Osteoblast (primary cell): ENCODE measurements at regions not wholly inside any gene's neighbourhood (a gene's known extent, or its start where the extent isn't known, plus 50 kb on each side); places are given as distances from the start of the nearest gene placed in this dataset.
"Not testable (repeated sequence)": the region's sequence is repeated elsewhere in the genome, so short reads cannot be mapped to it uniquely, and the experiment has no call there.

ENCODE experiments used
- DNase-seq: peaks from one replicate; pipeline ENCODE4 v3.0.0; 2011; ENCODE audit warnings: low spot score, mixed read lengths; ENCODE audit not compliant: insufficient read length; ENCODE audit errors: missing footprints
- H2AFZ ChIP-seq: 2 replicates; pipeline ENCODE4 v1.6.0; 2011; ENCODE audit warnings: mild to moderate bottlenecking, low read length
- H3K27ac ChIP-seq: 2 replicates; pipeline ENCODE4 v1.5.1; 2011; ENCODE audit warnings: mild to moderate bottlenecking, low read depth, low read length, moderate library complexity
- H3K27me3 ChIP-seq: 2 replicates; pipeline ENCODE4 v1.6.0; 2012; ENCODE audit warnings: mild to moderate bottlenecking, control low read depth, inconsistent platforms, low read length, moderate library complexity; ENCODE audit not compliant: insufficient read depth
- H3K36me3 ChIP-seq: 2 replicates; pipeline ENCODE4 v1.5.1; 2011; ENCODE audit warnings: mild to moderate bottlenecking, low read length, control low read depth, moderate library complexity; ENCODE audit not compliant: insufficient read depth
- H3K4me1 ChIP-seq: 2 replicates; pipeline ENCODE4 v1.5.1; 2011; ENCODE audit warnings: mild to moderate bottlenecking, low read length, control low read depth, moderate library complexity; ENCODE audit not compliant: insufficient read depth
- H3K4me2 ChIP-seq: 2 replicates; pipeline ENCODE4 v1.6.0; 2011; ENCODE audit warnings: mild to moderate bottlenecking, low read length; ENCODE audit not compliant: insufficient read depth
- H3K4me3 ChIP-seq: fragments of 200-600 bp; sonication (generic); 3 replicates; pipeline ENCODE4 v1.5.1; 2012; ENCODE audit warnings: mild to moderate bottlenecking, low read length, inconsistent platforms; ENCODE audit not compliant: insufficient read depth
- H3K79me2 ChIP-seq: 2 replicates; pipeline ENCODE4 v1.6.0; 2012; ENCODE audit warnings: mild to moderate bottlenecking, low read length, control low read depth, inconsistent platforms; ENCODE audit not compliant: insufficient read depth
- H3K9me3 ChIP-seq: 2 replicates; pipeline ENCODE4 v1.5.1; 2011; ENCODE audit warnings: low read depth, low read length, control low read depth
- H4K20me1 ChIP-seq: 2 replicates; pipeline ENCODE4 v1.6.0; 2012; ENCODE audit warnings: mild to moderate bottlenecking, low read length, control low read depth; ENCODE audit not compliant: insufficient read depth
- TF ChIP-seq, protein P1 (sequence below): IDR thresholded peaks from 2 replicates; pipeline ENCODE4 v1.5.1; 2011; ENCODE audit warnings: mild to moderate bottlenecking, low read depth, low read length, moderate library complexity; ENCODE audit errors: extremely low read depth

DNA sequence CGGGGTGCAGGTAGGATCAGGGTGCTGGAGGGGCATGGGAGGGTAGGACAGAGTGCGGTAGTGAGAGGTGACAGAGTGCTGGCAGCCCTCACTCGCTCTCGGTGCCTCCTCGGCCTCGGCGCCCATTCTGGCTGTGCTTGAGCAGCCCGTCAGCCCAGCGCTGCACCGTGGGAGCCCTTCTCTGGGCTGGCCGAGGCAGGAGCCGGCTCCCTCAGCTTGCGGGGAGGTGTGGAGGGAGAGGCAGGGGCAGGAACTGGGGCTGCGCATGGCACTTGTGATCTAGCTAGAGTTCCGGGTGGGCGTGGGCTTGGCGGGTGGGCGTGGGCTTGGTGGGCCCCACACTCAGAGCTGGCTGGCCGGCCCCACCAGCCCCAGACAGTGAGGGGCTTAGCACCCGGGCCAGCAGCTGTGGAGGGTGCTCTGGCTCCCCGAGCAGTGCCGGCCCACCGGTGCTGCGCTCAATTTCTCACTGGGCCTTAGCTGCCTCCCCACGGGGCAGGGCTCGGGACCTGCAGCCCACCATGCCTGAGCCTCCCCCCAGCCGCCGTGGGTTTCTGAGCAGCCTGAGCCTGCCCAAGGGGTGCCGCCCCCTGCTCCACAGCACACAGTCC is 112.8 kb upstream of the DUSP22 start:
- Histone ChIP-seq H3K79me2 (no peaks in the 10 kb centered on the region), H3K27me3 (no peaks in the 10 kb centered on the region), H2AFZ (no peak overlapping the region), H3K4me1 (no peaks in the 10 kb centered on the region), H3K4me2 (no peak overlapping the region), H3K9me3 (no peaks in the 10 kb centered on the region), H3K4me3 (no peak overlapping the region), H3K36me3 (no peaks in the 10 kb centered on the region), H4K20me1 (no peaks in the 10 kb centered on the region), H3K27ac (no peak overlapping the region)
- no peak for DNase-seq
- TF ChIP-seq, protein P1, sequence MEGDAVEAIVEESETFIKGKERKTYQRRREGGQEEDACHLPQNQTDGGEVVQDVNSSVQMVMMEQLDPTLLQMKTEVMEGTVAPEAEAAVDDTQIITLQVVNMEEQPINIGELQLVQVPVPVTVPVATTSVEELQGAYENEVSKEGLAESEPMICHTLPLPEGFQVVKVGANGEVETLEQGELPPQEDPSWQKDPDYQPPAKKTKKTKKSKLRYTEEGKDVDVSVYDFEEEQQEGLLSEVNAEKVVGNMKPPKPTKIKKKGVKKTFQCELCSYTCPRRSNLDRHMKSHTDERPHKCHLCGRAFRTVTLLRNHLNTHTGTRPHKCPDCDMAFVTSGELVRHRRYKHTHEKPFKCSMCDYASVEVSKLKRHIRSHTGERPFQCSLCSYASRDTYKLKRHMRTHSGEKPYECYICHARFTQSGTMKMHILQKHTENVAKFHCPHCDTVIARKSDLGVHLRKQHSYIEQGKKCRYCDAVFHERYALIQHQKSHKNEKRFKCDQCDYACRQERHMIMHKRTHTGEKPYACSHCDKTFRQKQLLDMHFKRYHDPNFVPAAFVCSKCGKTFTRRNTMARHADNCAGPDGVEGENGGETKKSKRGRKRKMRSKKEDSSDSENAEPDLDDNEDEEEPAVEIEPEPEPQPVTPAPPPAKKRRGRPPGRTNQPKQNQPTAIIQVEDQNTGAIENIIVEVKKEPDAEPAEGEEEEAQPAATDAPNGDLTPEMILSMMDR = no peak

DNA sequence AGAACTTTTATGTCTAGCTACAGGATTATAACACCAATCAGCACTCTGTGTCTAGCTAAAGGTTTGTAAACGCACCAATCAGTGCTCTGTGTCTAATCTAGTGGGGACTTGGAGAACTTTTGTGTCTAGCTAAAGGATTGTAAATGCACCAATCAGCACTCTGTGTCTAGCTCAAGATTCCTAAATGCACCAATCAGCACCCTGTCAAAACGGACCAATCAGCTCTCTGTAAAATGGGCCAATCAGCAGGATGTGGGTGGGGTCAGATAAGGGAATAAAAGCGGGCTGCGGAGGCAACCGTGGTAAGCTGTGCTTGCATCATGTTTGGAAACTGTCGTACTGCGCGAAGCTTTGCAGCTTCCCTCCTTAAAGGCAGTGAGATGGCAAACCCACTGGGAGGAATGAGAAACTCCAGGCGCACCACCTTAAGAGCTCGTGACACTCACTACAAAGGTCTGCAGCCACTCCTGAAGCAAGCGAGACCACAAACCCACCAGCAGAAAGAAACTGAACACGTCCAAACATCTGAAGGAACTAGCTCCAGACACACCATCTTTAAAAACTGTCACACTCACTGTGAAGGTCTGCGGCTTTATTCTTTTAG is 112.1 kb upstream of the DUSP22 start:
- H3K27me3 ChIP-seq, H3K27ac ChIP-seq, H3K4me1 ChIP-seq, H3K36me3 ChIP-seq, H3K4me3 ChIP-seq, H3K9me3 ChIP-seq, H3K4me2 ChIP-seq, H3K79me2 ChIP-seq, H2AFZ ChIP-seq, DNase-seq, H4K20me1 ChIP-seq: not testable (repeated sequence)

DNA sequence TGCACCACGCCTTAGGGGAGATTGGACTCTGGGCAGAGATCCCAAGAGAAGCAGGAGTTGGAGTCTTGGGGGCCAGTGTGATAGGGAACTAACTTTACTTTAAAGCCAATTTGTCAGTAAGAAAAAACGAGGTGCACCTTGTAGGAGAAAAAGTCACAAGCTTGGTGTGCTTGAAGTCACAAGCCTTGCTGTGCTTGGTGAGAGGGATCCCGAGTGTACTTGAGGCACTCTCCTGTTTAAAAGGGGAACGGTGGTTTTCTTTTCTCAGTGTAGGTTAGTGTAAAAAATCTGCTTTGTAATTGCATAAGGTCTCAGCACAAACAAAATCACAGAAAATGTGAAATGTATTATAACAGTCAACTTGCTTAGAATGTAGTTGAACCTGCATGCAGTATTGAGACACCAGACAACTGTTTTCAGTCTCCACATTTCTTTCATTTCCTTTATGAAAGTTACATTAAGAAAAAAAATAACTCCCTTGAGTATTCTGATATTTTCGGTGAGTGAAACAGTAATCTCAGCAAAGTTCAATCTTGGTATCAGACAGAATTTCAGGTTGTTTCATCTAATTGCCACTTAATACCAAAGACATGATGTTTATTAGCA is 111.1 kb upstream of the DUSP22 start:
- H4K20me1 ChIP-seq = no peaks in the 10 kb centered on the region
- no peaks in the 10 kb centered on the region for H3K9me3 ChIP-seq
- no peak overlapping the region for H3K4me2 ChIP-seq
- TF ChIP-seq, protein P1 = no peak
- no peak overlapping the region for H3K27ac ChIP-seq
- no peaks in the 10 kb centered on the region for H3K79me2 ChIP-seq
- H3K4me1 ChIP-seq = no peaks in the 10 kb centered on the region
- no peaks in the 10 kb centered on the region for H3K36me3 ChIP-seq
- DNase-seq = no peak
- no peaks in the 10 kb centered on the region for H3K27me3 ChIP-seq
- H2AFZ ChIP-seq = no peak overlapping the region
- H3K4me3 ChIP-seq = no peak overlapping the region

DNA sequence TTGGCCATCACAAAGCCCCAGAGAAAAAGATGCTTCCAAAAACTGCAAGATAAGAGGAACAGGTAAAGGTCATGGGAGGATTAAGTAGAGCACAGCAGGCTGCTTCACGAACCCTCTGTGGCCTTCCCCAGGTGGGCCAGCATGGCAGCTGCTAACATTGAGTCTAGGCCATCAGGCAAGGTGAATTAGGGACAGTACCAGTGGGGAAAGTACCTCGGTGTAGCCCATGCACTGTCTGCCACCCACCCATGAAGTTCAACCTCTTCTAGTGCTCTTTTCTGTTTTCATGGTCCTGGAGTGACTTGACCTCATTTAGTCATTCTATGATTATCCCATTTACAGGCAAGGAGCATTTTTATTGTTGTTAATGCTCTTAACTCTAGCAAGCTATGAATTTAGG is 108.6 kb upstream of the DUSP22 start:
- no peaks in the 10 kb centered on the region for H3K4me1 ChIP-seq
- no peaks in the 10 kb centered on the region for H3K36me3 ChIP-seq
- H3K4me3 ChIP-seq = no peak overlapping the region
- H3K27me3 ChIP-seq = no peaks in the 10 kb centered on the region
- H3K9me3 ChIP-seq = no peaks in the 10 kb centered on the region
- TF ChIP-seq, protein P1 = no peak
- no peak for DNase-seq
- no peak overlapping the region for H3K27ac ChIP-seq
- no peak overlapping the region for H3K4me2 ChIP-seq
- no peak overlapping the region for H2AFZ ChIP-seq
- no peaks in the 10 kb centered on the region for H3K79me2 ChIP-seq
- no peaks in the 10 kb centered on the region for H4K20me1 ChIP-seq
